ENCODE measurements at regions not wholly inside any gene's neighbourhood (a gene's known extent, or its start where the extent isn't known, plus 50 kb on each side); places are given as distances from the start of the nearest gene placed in this dataset.

- no TSS peak for BruUV-seq (replicated peaks)
- ATAC-seq: no peak
- ChIA-PET POLR2A (no interaction called here), CTCF (ENCODE audit: low intra/inter-chr PET ratio) (no interaction called here)
- in situ Hi-C loops (cut with MboI): loop anchor here (25.0 kb wide), 1 partner anchor 1009 kb away; no protein-coding TSS in a partner anchor
- H4K20me1 ChIP-seq (replicated peaks; ENCODE audit: control insufficient read depth, insufficient read depth, low read length): no peaks in the 10 kb centered on the region
- no peaks in the 10 kb centered on the region for H3K27me3 ChIP-seq (ENCODE audit: control insufficient read depth in 2 of 2, insufficient read depth in 2 of 2, low read length in 2 of 2)
- no peaks in the 10 kb centered on the region for H3K4me1 ChIP-seq (replicated peaks in 1 of 2; ENCODE audit: control insufficient read depth in 2 of 2, insufficient read depth in 2 of 2, low read length in 2 of 2)
- WGBS (ENCODE audit: insufficient coverage, low coverage, missing lambda C conversion rate): 2% methylated on average over 4 of the region's 4 CpGs
- no peak overlapping the region for H3K9ac ChIP-seq (ENCODE audit: insufficient read depth in 1 of 2, low read depth in 2 of 2, low read length in 2 of 2)
- H3K9me1 ChIP-seq (ENCODE audit: control insufficient read depth, insufficient read depth, low read length): no peaks in the 10 kb centered on the region
- no peak overlapping the region for H3K27ac ChIP-seq (ENCODE audit: extremely low read depth, low read depth, low read length)
- H3K4me2 ChIP-seq (ENCODE audit: insufficient read depth, low read length): no peak overlapping the region
- no peaks in the 10 kb centered on the region for H3K79me2 ChIP-seq (ENCODE audit: control insufficient read depth, insufficient read depth, low read length)
- DNase-seq (ENCODE audit: extremely low read depth in 1 of 4, low spot score in 3 of 4): no peak
- no peak overlapping the region for H3K4me3 ChIP-seq
- intact Hi-C loops (cut with micrococcal nuclease): loop anchor here (5.0 to 10.0 kb wide), 3 partner anchors 259 to 1336 kb away; no protein-coding TSS in a partner anchor
- no peaks in the 10 kb centered on the region for H3K9me3 ChIP-seq (replicated peaks; ENCODE audit: control insufficient read depth, insufficient read depth, low read depth, low read length)
- FAIRE-seq: no peak
- H2AFZ ChIP-seq (ENCODE audit: low read depth, low read length): no peak overlapping the region
- H3K36me3 ChIP-seq (ENCODE audit: control insufficient read depth, insufficient read depth, low read length): no peaks in the 10 kb centered on the region
- TF ChIP-seq ZNF324 (CRISPR knock-in tag; IDR thresholded peaks at IDR 0.05) (no peak), PRPF4 (IDR thresholded peaks at IDR 0.05; ENCODE audit: insufficient read depth, low read depth, low read length, poor library complexity, severe bottlenecking) (no peak), GABPB1 (CRISPR knock-in tag; IDR thresholded peaks at IDR 0.05) (no peak), ZNF507 (tag; conservative IDR thresholded peaks at IDR 0.05) (no peak), BCLAF1 (IDR thresholded peaks at IDR 0.05; ENCODE audit: borderline replicate concordance in 1 of 2, control insufficient read depth in 1 of 2, low read depth in 2 of 2, low read length in 1 of 2) (no peak), ZNF511 (CRISPR knock-in tag; IDR thresholded peaks at IDR 0.05) (no peak), MTA2 (IDR thresholded peaks at IDR 0.05; ENCODE audit: low read depth) (no peak), PHF20 (IDR thresholded peaks at IDR 0.05; ENCODE audit: partially characterized antibody) (no peak), MAFG (tag; conservative IDR thresholded peaks at IDR 0.05) (no peak), HES1 (IDR thresholded peaks at IDR 0.05; ENCODE audit: low read depth) (no peak), KDM2B (CRISPR knock-in tag; IDR thresholded peaks at IDR 0.05) (no peak), ARID1B (IDR thresholded peaks at IDR 0.05) (no peak), NR4A1 (CRISPR knock-in tag; IDR thresholded peaks at IDR 0.05) (no peak), NR4A1 (tag; IDR thresholded peaks at IDR 0.05) (no peak), HSF4 (CRISPR knock-in tag; IDR thresholded peaks at IDR 0.05; ENCODE audit: borderline replicate concordance) (no peak)
These were observed 149.3 kb upstream of the MPDZ start for GRCh38 chr9:13428766-13429165.

Measured in K562 (cell line).